ENCODE measurements at regions not wholly inside any gene's neighbourhood (a gene's known extent, or its start where the extent isn't known, plus 50 kb on each side); places are given as distances from the start of the nearest gene placed in this dataset.
"Not testable (repeated sequence)": the region's sequence is repeated elsewhere in the genome, so short reads cannot be mapped to it uniquely, and the experiment has no call there.

DNA sequence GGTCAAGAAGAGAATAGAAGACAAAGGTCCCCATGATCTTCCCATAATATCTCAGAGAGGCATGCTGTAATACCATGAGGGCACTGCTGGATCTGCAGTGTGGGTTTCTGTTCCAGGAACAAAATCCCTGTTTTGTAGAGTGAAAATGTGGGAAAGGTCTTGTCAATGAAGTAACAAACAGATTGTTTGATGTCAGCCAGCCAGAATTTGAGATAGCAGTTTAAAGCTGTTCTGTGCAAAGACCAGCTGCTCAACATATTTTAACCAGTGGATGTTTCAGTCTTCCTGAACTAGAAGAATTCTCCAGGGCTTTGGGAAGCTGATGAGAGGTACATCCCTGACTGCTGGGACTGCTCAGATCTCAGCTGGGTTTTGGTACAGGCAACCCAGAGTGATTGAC, 1012.5 kb downstream of the DNAJB9 start:
- Histone ChIP-seq H3K18ac (ENCODE audit: low read depth, low read length) (no peak overlapping the region), H3K36me3 (ENCODE audit: control insufficient read depth, insufficient read depth, low read length) (no peaks in the 10 kb centered on the region), H4K20me1 (ENCODE audit: insufficient read depth, low read length) (no peaks in the 10 kb centered on the region), H4K5ac (ENCODE audit: low read depth, low read length) (no peak overlapping the region), H2BK15ac (ENCODE audit: low read depth, low read length) (no peak overlapping the region), H2BK120ac (ENCODE audit: low read depth, low read length) (no peak overlapping the region), H3K14ac (replicated peaks; ENCODE audit: low read depth, low read length) (no peak overlapping the region), H3K23ac (ENCODE audit: low read depth, low read length) (no peak overlapping the region), H3K27me3 (ENCODE audit: control insufficient read depth, insufficient read depth, low read length) (no peaks in the 10 kb centered on the region), H3K9me1 (ENCODE audit: insufficient read depth, low read length) (no peaks in the 10 kb centered on the region), H4K8ac (ENCODE audit: low read depth in 2 of 2, low read length in 2 of 2) (no peak overlapping the region), H2AFZ (replicated peaks; ENCODE audit: low read length, poor library complexity) (no peak overlapping the region), H3K79me1 (ENCODE audit: low read depth in 1 of 2, low read length in 2 of 2) (no peaks in the 10 kb centered on the region), H2AK5ac (ENCODE audit: low read depth, low read length) (no peak overlapping the region), H3K4ac (ENCODE audit: low read depth, low read length) (no peak overlapping the region), H2AK9ac (replicated peaks; ENCODE audit: low read depth, low read length, poor library complexity) (no peak overlapping the region), H4K91ac (ENCODE audit: insufficient read depth, low read depth, low read length) (no peak overlapping the region), H2BK5ac (ENCODE audit: low read depth, low read length, poor library complexity, severe bottlenecking) (no peak overlapping the region), H3K27ac (ENCODE audit: insufficient read depth, low read length) (no peak overlapping the region), H3K4me2 (ENCODE audit: low read depth, low read length) (no peak overlapping the region), H3K9ac (ENCODE audit: low read depth, low read length) (no peak overlapping the region), H2BK20ac (ENCODE audit: low read depth, low read length) (no peak overlapping the region), H3K4me3 (ENCODE audit: insufficient read depth, low read depth, low read length) (no peak overlapping the region), H3K9me3 (ENCODE audit: control insufficient read depth, insufficient read depth, low read length) (peaks cover 6% of the 10 kb centered on the region), H3K56ac (ENCODE audit: extremely low read depth, insufficient read depth, low read length) (no peak overlapping the region), H3K4me1 (ENCODE audit: control insufficient read depth, insufficient read depth, low read length) (no peaks in the 10 kb centered on the region)
- ChIA-PET CTCF (no interaction called here), POLR2A (ENCODE audit: unreplicated experiment) (no interaction called here)
- no TSS peak for BruUV-seq (replicated peaks)
- ATAC-seq (ENCODE audit: low read depth) (no peak), DNase-seq (no peak)
- intact Hi-C loops (cut with micrococcal nuclease) (no loop called here), in situ Hi-C loops (cut with MboI; ENCODE audit: low sequenced_read_pairs) (no loop called here), dilution Hi-C loops (cut with HindIII; ENCODE audit: low sequenced_read_pairs, unreplicated experiment) (no loop called here)
- TF ChIP-seq, protein P1, sequence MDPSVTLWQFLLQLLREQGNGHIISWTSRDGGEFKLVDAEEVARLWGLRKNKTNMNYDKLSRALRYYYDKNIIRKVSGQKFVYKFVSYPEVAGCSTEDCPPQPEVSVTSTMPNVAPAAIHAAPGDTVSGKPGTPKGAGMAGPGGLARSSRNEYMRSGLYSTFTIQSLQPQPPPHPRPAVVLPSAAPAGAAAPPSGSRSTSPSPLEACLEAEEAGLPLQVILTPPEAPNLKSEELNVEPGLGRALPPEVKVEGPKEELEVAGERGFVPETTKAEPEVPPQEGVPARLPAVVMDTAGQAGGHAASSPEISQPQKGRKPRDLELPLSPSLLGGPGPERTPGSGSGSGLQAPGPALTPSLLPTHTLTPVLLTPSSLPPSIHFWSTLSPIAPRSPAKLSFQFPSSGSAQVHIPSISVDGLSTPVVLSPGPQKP (IDR thresholded peaks at IDR 0.05; ENCODE audit: borderline replicate concordance, low read depth, low read length) = no peak
- TF ChIP-seq RAD21 (IDR thresholded peaks at IDR 0.05; ENCODE audit: low read length) = no peak

- dilution Hi-C loops (cut with HindIII; ENCODE audit: low sequenced_read_pairs, unreplicated experiment); H2BK5ac ChIP-seq (ENCODE audit: low read depth, low read length, poor library complexity, severe bottlenecking); H3K9me1 ChIP-seq (ENCODE audit: insufficient read depth, low read length); H3K36me3 ChIP-seq (ENCODE audit: control insufficient read depth, insufficient read depth, low read length); H3K14ac ChIP-seq (replicated peaks; ENCODE audit: low read depth, low read length); H3K27me3 ChIP-seq (ENCODE audit: control insufficient read depth, insufficient read depth, low read length); H3K9me3 ChIP-seq (ENCODE audit: control insufficient read depth, insufficient read depth, low read length); H3K18ac ChIP-seq (ENCODE audit: low read depth, low read length); H2BK120ac ChIP-seq (ENCODE audit: low read depth, low read length); BruUV-seq (replicated peaks); H4K8ac ChIP-seq (ENCODE audit: low read depth in 2 of 2, low read length in 2 of 2); H3K4ac ChIP-seq (ENCODE audit: low read depth, low read length); H3K4me1 ChIP-seq (ENCODE audit: control insufficient read depth, insufficient read depth, low read length); H3K9ac ChIP-seq (ENCODE audit: low read depth, low read length); H3K4me3 ChIP-seq (ENCODE audit: insufficient read depth, low read depth, low read length); in situ Hi-C loops (cut with MboI; ENCODE audit: low sequenced_read_pairs); H3K79me1 ChIP-seq (ENCODE audit: low read depth in 1 of 2, low read length in 2 of 2); intact Hi-C loops (cut with micrococcal nuclease); H3K4me2 ChIP-seq (ENCODE audit: low read depth, low read length); H2AK5ac ChIP-seq (ENCODE audit: low read depth, low read length); H2AFZ ChIP-seq (replicated peaks; ENCODE audit: low read length, poor library complexity); H3K27ac ChIP-seq (ENCODE audit: insufficient read depth, low read length); ATAC-seq (ENCODE audit: low read depth); H4K20me1 ChIP-seq (ENCODE audit: insufficient read depth, low read length); H2BK15ac ChIP-seq (ENCODE audit: low read depth, low read length); POLR2A ChIA-PET (ENCODE audit: unreplicated experiment); H2BK20ac ChIP-seq (ENCODE audit: low read depth, low read length); H4K5ac ChIP-seq (ENCODE audit: low read depth, low read length); H2AK9ac ChIP-seq (replicated peaks; ENCODE audit: low read depth, low read length, poor library complexity); H3K56ac ChIP-seq (ENCODE audit: extremely low read depth, insufficient read depth, low read length); CTCF ChIA-PET; H3K23ac ChIP-seq (ENCODE audit: low read depth, low read length); DNase-seq; H4K91ac ChIP-seq (ENCODE audit: insufficient read depth, low read depth, low read length): not testable (repeated sequence)
- WGBS, 2 experiments (ENCODE audit: extremely low coverage in 2 of 2, insufficient read length in 1 of 2) = no CpG with 5 or more reads among the region's 9 CpGs
Measured at GRCh38 chr7:109596948-109597347, 1027.3 kb downstream of the DNAJB9 start.
